ENCODE measurements at regions not wholly inside any gene's neighbourhood (a gene's known extent, or its start where the extent isn't known, plus 50 kb on each side); places are given as distances from the start of the nearest gene placed in this dataset.

DNA sequence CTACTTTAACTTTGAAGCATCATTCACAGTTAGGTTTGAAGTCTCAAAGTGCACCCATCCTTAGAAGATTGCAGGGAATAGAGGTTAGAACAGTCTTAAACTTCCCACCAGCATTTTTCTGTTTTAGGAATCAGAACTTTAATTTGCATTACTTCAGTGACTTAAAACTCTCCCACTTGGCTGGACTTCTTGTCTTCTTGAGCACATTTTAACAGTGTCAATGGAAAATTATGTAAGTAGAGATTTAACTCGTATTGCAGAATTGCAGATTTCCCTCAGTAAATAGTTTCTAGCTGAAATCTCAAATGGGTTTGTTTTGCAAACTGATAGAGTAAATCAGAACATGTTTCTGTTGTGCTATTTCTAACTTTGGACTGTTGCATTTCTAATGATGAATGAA, 369.6 kb downstream of the OTOL1 start:
- H3K4me3 ChIP-seq (ENCODE audit: low read depth, low read length) = no peak overlapping the region
- TF ChIP-seq, protein P1, sequence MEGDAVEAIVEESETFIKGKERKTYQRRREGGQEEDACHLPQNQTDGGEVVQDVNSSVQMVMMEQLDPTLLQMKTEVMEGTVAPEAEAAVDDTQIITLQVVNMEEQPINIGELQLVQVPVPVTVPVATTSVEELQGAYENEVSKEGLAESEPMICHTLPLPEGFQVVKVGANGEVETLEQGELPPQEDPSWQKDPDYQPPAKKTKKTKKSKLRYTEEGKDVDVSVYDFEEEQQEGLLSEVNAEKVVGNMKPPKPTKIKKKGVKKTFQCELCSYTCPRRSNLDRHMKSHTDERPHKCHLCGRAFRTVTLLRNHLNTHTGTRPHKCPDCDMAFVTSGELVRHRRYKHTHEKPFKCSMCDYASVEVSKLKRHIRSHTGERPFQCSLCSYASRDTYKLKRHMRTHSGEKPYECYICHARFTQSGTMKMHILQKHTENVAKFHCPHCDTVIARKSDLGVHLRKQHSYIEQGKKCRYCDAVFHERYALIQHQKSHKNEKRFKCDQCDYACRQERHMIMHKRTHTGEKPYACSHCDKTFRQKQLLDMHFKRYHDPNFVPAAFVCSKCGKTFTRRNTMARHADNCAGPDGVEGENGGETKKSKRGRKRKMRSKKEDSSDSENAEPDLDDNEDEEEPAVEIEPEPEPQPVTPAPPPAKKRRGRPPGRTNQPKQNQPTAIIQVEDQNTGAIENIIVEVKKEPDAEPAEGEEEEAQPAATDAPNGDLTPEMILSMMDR (IDR thresholded peaks at IDR 0.05; ENCODE audit: control insufficient read depth, extremely low read depth, insufficient read depth) = no peak
- DNase-seq (ENCODE audit: low read depth) = no peak

DNA sequence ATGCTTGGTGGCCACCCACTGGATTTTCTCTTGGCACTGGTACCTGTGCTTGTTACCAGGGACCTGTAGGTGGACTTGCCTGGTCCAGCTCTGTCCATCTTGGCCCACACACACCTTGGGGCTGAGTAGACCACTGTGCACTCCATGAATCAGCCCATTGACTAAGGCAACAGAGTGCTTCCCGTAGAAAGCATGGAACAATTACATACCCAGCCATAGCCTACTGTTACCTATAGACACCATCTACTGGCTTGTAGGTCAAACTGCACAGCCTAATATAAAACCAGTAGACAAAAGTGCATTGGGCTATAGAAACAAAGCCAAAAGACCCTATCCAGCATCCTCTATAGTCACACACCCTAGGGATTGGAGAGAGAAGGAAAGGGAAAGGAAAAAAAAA, 378.9 kb downstream of the OTOL1 start:
- DNase-seq (ENCODE audit: low read depth) = no peak
- H3K4me3 ChIP-seq (ENCODE audit: low read depth, low read length) = no peak overlapping the region
- TF ChIP-seq, protein P1 (IDR thresholded peaks at IDR 0.05; ENCODE audit: control insufficient read depth, extremely low read depth, insufficient read depth) = no peak

DNA sequence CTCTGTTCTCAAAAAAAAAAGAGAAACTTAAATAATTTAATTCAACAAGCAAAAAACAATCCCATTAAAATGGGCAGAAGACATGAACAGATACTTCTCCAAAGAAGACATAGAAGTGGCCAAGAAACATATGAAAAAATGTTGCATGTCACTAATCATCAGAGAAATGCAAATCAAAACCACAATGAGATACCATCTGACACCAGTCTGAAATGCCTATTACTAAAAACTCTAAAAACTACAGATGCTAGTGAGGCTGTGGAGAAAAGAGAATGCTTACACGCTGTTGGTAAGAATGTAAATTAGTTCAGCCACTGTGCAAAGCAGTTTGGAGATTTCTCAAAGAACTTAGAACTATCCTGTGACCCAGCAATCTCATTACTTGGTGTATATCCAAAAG, 382.9 kb downstream of the OTOL1 start:
- no peak for DNase-seq (ENCODE audit: low read depth)
- TF ChIP-seq, protein P1 (IDR thresholded peaks at IDR 0.05; ENCODE audit: control insufficient read depth, extremely low read depth, insufficient read depth) = no peak
- no peak overlapping the region for H3K4me3 ChIP-seq (ENCODE audit: low read depth, low read length)

DNA sequence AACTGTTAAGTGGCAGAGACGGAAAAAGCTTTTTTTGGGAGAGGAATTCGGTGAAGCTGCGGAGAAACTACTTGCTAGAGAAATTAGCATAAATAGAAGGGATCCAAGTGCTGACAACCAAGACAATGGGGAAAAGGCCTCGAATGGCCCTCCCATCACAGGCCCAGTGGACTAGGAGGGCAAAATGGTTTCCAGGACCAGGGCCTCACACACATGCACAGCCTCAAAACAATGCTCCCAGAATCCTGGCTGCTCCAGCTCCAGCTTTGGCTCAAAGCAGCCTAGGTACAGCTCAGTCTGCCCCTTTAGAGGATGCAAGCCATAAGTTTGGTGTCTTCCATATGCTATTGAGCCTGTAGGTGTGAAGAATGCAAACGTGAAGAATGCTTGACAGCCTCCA, 388.2 kb downstream of the OTOL1 start:
- TF ChIP-seq, protein P1 (IDR thresholded peaks at IDR 0.05; ENCODE audit: control insufficient read depth, extremely low read depth, insufficient read depth) = no peak
- no peak overlapping the region for H3K4me3 ChIP-seq (ENCODE audit: low read depth, low read length)
- DNase-seq (ENCODE audit: low read depth) = no peak

DNA sequence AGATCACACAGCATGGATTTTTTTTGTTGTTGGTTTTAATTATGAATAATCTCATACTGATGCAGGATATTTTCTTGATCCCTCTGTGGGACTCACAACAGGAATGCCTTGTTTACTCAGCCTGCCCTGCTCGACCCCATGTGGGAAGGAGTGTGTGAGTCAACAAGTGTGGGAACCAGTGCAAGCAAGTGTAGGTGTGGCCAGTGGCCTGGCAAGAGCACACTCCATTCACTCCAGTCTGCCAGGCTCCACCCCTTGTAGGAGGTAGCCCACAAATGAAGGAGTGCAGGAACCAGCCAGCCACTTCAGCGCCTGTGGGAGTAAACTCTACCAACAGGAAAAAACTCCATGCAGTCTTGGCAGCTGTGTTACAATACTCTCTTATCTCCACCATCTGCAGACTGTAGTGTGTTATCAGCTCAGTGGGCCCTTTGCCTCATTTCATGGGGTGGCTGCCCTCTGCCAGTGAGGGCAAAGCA, 393.6 kb downstream of the OTOL1 start:
- DNase-seq (ENCODE audit: low read depth) = no peak
- TF ChIP-seq, protein P1 (IDR thresholded peaks at IDR 0.05; ENCODE audit: control insufficient read depth, extremely low read depth, insufficient read depth) = no peak
- H3K4me3 ChIP-seq (ENCODE audit: low read depth, low read length) = no peak overlapping the region

DNA sequence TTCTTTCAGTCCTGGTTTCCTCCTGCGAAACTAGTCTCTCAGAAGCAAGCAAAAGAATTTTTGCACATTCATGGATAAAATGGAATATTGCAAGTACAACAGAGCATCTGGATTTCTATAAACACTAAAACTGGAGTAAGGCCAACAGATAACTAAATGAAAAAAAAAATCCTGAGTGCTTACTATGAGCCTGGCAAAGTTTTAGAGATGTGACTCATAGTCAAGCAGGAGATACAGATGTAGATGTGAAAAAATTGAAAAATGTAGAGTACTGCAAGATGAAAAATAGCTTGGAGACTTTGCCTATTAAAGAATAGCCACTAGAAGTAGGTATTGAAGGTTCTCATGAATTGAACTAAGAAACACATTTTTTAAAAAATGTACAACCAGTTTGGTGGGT, 397.4 kb downstream of the OTOL1 start:
- TF ChIP-seq, protein P1 (IDR thresholded peaks at IDR 0.05; ENCODE audit: control insufficient read depth, extremely low read depth, insufficient read depth) = no peak
- H3K4me3 ChIP-seq (ENCODE audit: low read depth, low read length) = no peak overlapping the region
- no peak for DNase-seq (ENCODE audit: low read depth)

DNA sequence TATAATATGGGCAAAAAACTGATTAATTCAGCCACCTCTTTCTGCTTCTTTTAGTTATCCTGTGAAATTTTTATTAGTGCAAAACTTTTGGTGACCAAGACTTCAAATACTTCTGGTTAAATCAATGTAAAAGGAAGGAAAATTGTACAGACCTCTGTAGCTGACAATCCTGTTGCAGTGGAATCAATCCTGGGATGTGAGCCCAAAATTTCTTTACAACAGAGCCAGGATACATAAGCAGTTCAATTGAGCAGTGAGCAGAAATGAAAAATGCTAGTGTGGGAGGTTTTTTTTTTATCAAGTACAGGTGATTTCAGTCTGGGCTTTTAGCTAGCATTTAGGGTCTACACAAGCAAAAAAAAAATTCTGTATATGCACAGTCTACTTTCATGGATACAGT, 398.0 kb downstream of the OTOL1 start:
- TF ChIP-seq, protein P1 (IDR thresholded peaks at IDR 0.05; ENCODE audit: control insufficient read depth, extremely low read depth, insufficient read depth) = no peak
- no peak overlapping the region for H3K4me3 ChIP-seq (ENCODE audit: low read depth, low read length)
- DNase-seq (ENCODE audit: low read depth) = no peak

All from LNCaP clone FGC (cell line).